IMR-90 (cell line): ENCODE measurements at regions not wholly inside any gene's neighbourhood (a gene's known extent, or its start where the extent isn't known, plus 50 kb on each side); places are given as distances from the start of the nearest gene placed in this dataset.

ENCODE experiments used
- ATAC-seq: fragments of 200-7000 bp; cut with Tn5 transposase; 2 replicates; pipeline ENCODE4 v1.9.1; 2020; ENCODE audit warnings: low read depth, mild to moderate bottlenecking, moderate library complexity
- BruUV-seq: library from RNA; stranded (reverse); fragments of 400-500 nt; replicated peaks from 2 replicates; lab custom pipeline; 2021; lab: Mats Ljungman, UMichigan
- CTCF ChIA-PET: fragments of 300-600 bp; formaldehyde crosslinking; extraction: SDS; loops from one replicate; lab custom pipeline; 2021; ENCODE audit warnings: antibody characterized with exemption; lab: Yijun Ruan, JAX
- POLR2A ChIA-PET: fragments of 300-600 bp; sonication (Branson Sonifier 250); formaldehyde crosslinking; loops from one replicate; lab custom pipeline; 2022; ENCODE audit warnings: antibody characterized with exemption; ENCODE audit not compliant: unreplicated experiment; lab: Charles Lee
- DNase-seq: peaks from one replicate; pipeline ENCODE4 v3.0.0; 2013
- H2AFZ ChIP-seq: replicated peaks from 2 replicates; pipeline ENCODE3; 2013; ENCODE audit warnings: low read length, mild to moderate bottlenecking; ENCODE audit not compliant: poor library complexity
- H2AK5ac ChIP-seq: 2 replicates; pipeline ENCODE4 v1.6.1; 2013; ENCODE audit warnings: low read depth, low read length, inconsistent platforms
- H2AK9ac ChIP-seq: replicated peaks from 2 replicates; pipeline ENCODE3; 2013; ENCODE audit warnings: mild to moderate bottlenecking, low read depth, low read length, moderate library complexity; ENCODE audit not compliant: poor library complexity
- H2BK120ac ChIP-seq: 2 replicates; pipeline ENCODE4 v1.6.1; 2013; ENCODE audit warnings: low read depth, low read length, inconsistent platforms
- H2BK15ac ChIP-seq: 3 replicates; pipeline ENCODE4 v1.6.1; 2013; ENCODE audit warnings: low read depth, low read length, inconsistent platforms
- H2BK20ac ChIP-seq: 2 replicates; pipeline ENCODE4 v1.6.1; 2013; ENCODE audit warnings: low read depth, mild to moderate bottlenecking, inconsistent platforms, low read length, moderate library complexity
- H2BK5ac ChIP-seq: 2 replicates; pipeline ENCODE4 v1.6.1; 2013; ENCODE audit warnings: mild to moderate bottlenecking, low read depth, low read length, inconsistent platforms; ENCODE audit not compliant: poor library complexity, severe bottlenecking
- H3K14ac ChIP-seq: replicated peaks from 2 replicates; pipeline ENCODE4 v1.6.1; 2013; ENCODE audit warnings: low read depth, low read length, inconsistent platforms
- H3K18ac ChIP-seq: 2 replicates; pipeline ENCODE4 v1.6.1; 2013; ENCODE audit warnings: low read depth, low read length, control low read depth
- H3K23ac ChIP-seq: 2 replicates; pipeline ENCODE4 v1.6.1; 2013; ENCODE audit warnings: low read depth, low read length, inconsistent platforms
- H3K27ac ChIP-seq: 2 replicates; pipeline ENCODE4 v1.5.1; 2013; ENCODE audit warnings: mild to moderate bottlenecking, control low read depth, low read length; ENCODE audit not compliant: insufficient read depth
- H3K27me3 ChIP-seq: 2 replicates; pipeline ENCODE4 v1.6.1; 2013; ENCODE audit warnings: low read length; ENCODE audit not compliant: control insufficient read depth, insufficient read depth
- H3K36me3 ChIP-seq: 2 replicates; pipeline ENCODE4 v1.6.1; 2013; ENCODE audit warnings: low read length, mixed read lengths; ENCODE audit not compliant: control insufficient read depth, insufficient read depth
- H3K4ac ChIP-seq: 2 replicates; pipeline ENCODE4 v1.6.1; 2013; ENCODE audit warnings: low read depth, low read length, inconsistent platforms
- H3K4me1 ChIP-seq: 2 replicates; pipeline ENCODE4 v1.6.1; 2013; ENCODE audit warnings: low read length, mixed read lengths; ENCODE audit not compliant: control insufficient read depth, insufficient read depth
- H3K4me2 ChIP-seq: 2 replicates; pipeline ENCODE4 v1.6.1; 2013; ENCODE audit warnings: low read depth, mild to moderate bottlenecking, control low read depth, low read length, moderate library complexity
- H3K4me3 ChIP-seq: 2 replicates; pipeline ENCODE4 v1.5.1; 2013; ENCODE audit warnings: low read depth, mild to moderate bottlenecking, control low read depth, low read length, moderate library complexity; ENCODE audit not compliant: insufficient read depth
- H3K56ac ChIP-seq: 2 replicates; pipeline ENCODE4 v1.6.1; 2013; ENCODE audit warnings: low read length, inconsistent platforms; ENCODE audit not compliant: insufficient read depth; ENCODE audit errors: extremely low read depth
- H3K79me1 ChIP-seq, 2 experiments: 2 replicates each; pipeline ENCODE4 v1.6.1; 2013; ENCODE audit warnings: low read length in 2 of 2, inconsistent platforms in 1 of 2, low read depth in 1 of 2
- H3K9ac ChIP-seq: 2 replicates; pipeline ENCODE4 v1.6.1; 2013; ENCODE audit warnings: low read depth, low read length, control low read depth
- H3K9me1 ChIP-seq: 2 replicates; pipeline ENCODE4 v1.6.1; 2013; ENCODE audit warnings: low read length, inconsistent platforms; ENCODE audit not compliant: insufficient read depth
- H3K9me3 ChIP-seq: 2 replicates; pipeline ENCODE4 v1.6.1; 2013; ENCODE audit warnings: low read length; ENCODE audit not compliant: control insufficient read depth, insufficient read depth
- H4K20me1 ChIP-seq: 2 replicates; pipeline ENCODE4 v1.6.1; 2013; ENCODE audit warnings: low read length, inconsistent platforms; ENCODE audit not compliant: insufficient read depth
- H4K5ac ChIP-seq: 2 replicates; pipeline ENCODE4 v1.6.1; 2013; ENCODE audit warnings: mild to moderate bottlenecking, low read depth, low read length, control low read depth
- H4K8ac ChIP-seq, 2 experiments: 2 replicates each; pipeline ENCODE4 v1.6.1; 2013; ENCODE audit warnings: low read depth in 2 of 2, low read length in 2 of 2, control low read depth in 1 of 2, inconsistent platforms in 1 of 2
- H4K91ac ChIP-seq: 2 replicates; pipeline ENCODE4 v1.6.1; 2013; ENCODE audit warnings: low read depth, low read length, inconsistent platforms; ENCODE audit not compliant: insufficient read depth
- RAD21 ChIP-seq: IDR thresholded peaks from 2 replicates; pipeline ENCODE4 v1.6.1; 2012; ENCODE audit warnings: low read length, improper control_type of control experiment
- RFX5 ChIP-seq: IDR thresholded peaks from 2 replicates; pipeline ENCODE4 v1.8.0; 2012; ENCODE audit warnings: low read depth, mild to moderate bottlenecking, low read length, moderate library complexity
- WGBS, 2 experiments: methylation state at CpG; one replicate each; pipeline versions ENCODE4 v1.1.5 to v1.1.7; 2013; ENCODE audit warnings: missing lambda C conversion rate in 2 of 2; ENCODE audit not compliant: insufficient read length in 1 of 2; ENCODE audit errors: extremely low coverage in 2 of 2; 5-methylcytosine and 5-hydroxymethylcytosine counted together
- dilution Hi-C: fragments of 300-500 bp; cut with HindIII; formaldehyde crosslinking; loops from one replicate; pipeline ENCODE4 v1.14.3; 2018; ENCODE audit warnings: low sequenced_read_pairs; ENCODE audit not compliant: unreplicated experiment
- in situ Hi-C: fragments of 300-500 bp; cut with MboI; formaldehyde crosslinking; loops from 3 replicates; pipeline ENCODE4 v1.14.3; 2019; ENCODE audit warnings: low sequenced_read_pairs, inconsistent platforms, mixed read lengths
- intact Hi-C: fragments of 100-400 bp; cut with micrococcal nuclease; formaldehyde crosslinking; loops from 2 replicates; pipeline ENCODE4 v1.10.0; 2022
- TF ChIP-seq, protein P1 (sequence below): fragments of 150-350 bp; IDR thresholded peaks from 2 replicates; pipeline ENCODE4 v1.6.1; 2016; ENCODE audit warnings: low read depth, mild to moderate bottlenecking, low read length, moderate library complexity, borderline replicate concordance

DNA sequence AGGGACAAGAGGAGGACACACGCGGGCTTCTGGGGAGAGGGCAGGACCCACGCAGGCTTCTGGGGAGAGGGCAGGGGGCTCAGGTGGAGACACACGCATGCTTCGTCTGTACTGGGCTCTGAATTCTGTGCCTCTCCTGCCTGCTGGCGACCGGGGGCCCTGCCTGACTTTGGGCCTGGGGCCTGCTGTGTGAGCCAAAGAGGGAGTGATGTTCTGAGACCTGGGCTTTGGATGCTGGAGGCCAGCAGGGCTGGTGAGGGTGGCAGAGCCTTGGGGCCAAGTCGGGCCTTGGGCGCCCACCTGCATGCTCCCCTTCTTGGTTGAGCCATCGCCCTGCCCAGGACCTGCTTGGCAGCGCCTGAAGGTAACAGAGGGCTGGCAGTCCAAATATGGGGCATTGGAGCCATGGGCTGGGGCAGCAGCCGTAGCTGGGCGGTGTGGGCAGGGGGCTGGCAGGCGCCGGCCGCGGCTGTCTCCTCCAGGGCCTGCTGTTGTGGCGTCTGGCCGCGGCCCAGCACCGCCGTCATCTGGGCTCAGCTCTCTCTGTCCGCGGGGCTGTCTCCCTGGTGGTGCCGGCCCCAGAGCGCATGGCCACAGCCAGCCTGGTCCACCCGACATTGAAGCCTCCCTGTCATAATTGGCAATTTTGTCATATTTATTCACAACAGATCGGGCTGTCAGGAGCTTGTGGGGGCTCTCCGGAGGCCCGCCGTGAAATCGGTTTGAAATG is 78.9 kb downstream of the UNCX start:
- H3K9me1 ChIP-seq: no peaks in the 10 kb centered on the region
- H3K4me2 ChIP-seq: no peak overlapping the region
- no peak overlapping the region for H3K14ac ChIP-seq
- peaks cover 5% of the 10 kb centered on the region; the same call in 1 of the 2 replicates for H3K9me3 ChIP-seq
- DNase-seq: no peak
- no peak overlapping the region for H2AK5ac ChIP-seq
- H2AK9ac ChIP-seq: no peak overlapping the region
- no peaks in the 10 kb centered on the region; the same call in 1 of the 2 replicates for H4K20me1 ChIP-seq
- peaks cover 18% of the 10 kb centered on the region; the same call in 1 of the 2 replicates for H3K27me3 ChIP-seq
- H3K4me1 ChIP-seq: no peaks in the 10 kb centered on the region
- H2BK120ac ChIP-seq: no peak overlapping the region
- no peak overlapping the region for H3K23ac ChIP-seq
- H2AFZ ChIP-seq: no peak overlapping the region
- intact Hi-C loops: no loop called here
- H3K79me1 ChIP-seq: no peaks in the 10 kb centered on the region
- no peak overlapping the region for H2BK20ac ChIP-seq
- no peak overlapping the region for H2BK15ac ChIP-seq
- no peak for ATAC-seq
- H4K91ac ChIP-seq: no peak overlapping the region
- BruUV-seq: no TSS peak
- H2BK5ac ChIP-seq: no peak overlapping the region
- TF ChIP-seq RFX5 (no peak), RAD21 (no peak)
- TF ChIP-seq, protein P1, sequence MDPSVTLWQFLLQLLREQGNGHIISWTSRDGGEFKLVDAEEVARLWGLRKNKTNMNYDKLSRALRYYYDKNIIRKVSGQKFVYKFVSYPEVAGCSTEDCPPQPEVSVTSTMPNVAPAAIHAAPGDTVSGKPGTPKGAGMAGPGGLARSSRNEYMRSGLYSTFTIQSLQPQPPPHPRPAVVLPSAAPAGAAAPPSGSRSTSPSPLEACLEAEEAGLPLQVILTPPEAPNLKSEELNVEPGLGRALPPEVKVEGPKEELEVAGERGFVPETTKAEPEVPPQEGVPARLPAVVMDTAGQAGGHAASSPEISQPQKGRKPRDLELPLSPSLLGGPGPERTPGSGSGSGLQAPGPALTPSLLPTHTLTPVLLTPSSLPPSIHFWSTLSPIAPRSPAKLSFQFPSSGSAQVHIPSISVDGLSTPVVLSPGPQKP: no peak
- no peak overlapping the region for H4K5ac ChIP-seq
- no peak overlapping the region for H3K4ac ChIP-seq
- 76% methylated on average over 19 of the region's 32 CpGs; no CpG with 5 or more reads in 1 of the 2 experiments for whole genome bisulfite sequencing, 2 experiments
- H3K56ac ChIP-seq: no peak overlapping the region
- ChIA-PET POLR2A (no interaction called here), CTCF (no interaction called here)
- no peak overlapping the region for H3K27ac ChIP-seq
- in situ Hi-C loops: no loop called here
- no peak overlapping the region for H4K8ac ChIP-seq
- H3K36me3 ChIP-seq: no peaks in the 10 kb centered on the region
- no peak overlapping the region for H3K18ac ChIP-seq
- H3K4me3 ChIP-seq: no peak overlapping the region
- dilution Hi-C loops: no loop called here
- H3K9ac ChIP-seq: no peak overlapping the region
